DOHH2 (cell line): ENCODE measurements at regions not wholly inside any gene's neighbourhood (a gene's known extent, or its start where the extent isn't known, plus 50 kb on each side); places are given as distances from the start of the nearest gene placed in this dataset.

Source experiments
- H3F3A ChIP-seq: fragments of 200-600 bp; sonication (generic), shearing (Covaris generic); 2 replicates; pipeline ENCODE4 v1.6.0; 2016; ENCODE audit warnings: antibody characterized with exemption, mild to moderate bottlenecking; ENCODE audit not compliant: control insufficient read depth, insufficient read depth
- H3K27ac ChIP-seq: fragments of 200-600 bp; sonication (generic); 2 replicates; pipeline ENCODE4 v1.5.1; 2014; ENCODE audit warnings: low read depth, mild to moderate bottlenecking, low read length, moderate library complexity
- H3K27me3 ChIP-seq: fragments of 200-600 bp; sonication (generic); 2 replicates; pipeline ENCODE4 v1.6.1; 2014; ENCODE audit warnings: mild to moderate bottlenecking, low read length, mixed read lengths; ENCODE audit not compliant: control insufficient read depth
- H3K36me3 ChIP-seq: fragments of 200-600 bp; sonication (generic); 2 replicates; pipeline ENCODE4 v1.6.1; 2014; ENCODE audit warnings: mild to moderate bottlenecking, low read length, moderate library complexity, mixed read lengths; ENCODE audit not compliant: control insufficient read depth
- H3K4me1 ChIP-seq: fragments of 200-600 bp; sonication (generic); 2 replicates; pipeline ENCODE4 v1.6.1; 2014; ENCODE audit warnings: mild to moderate bottlenecking, low read length, mixed read lengths; ENCODE audit not compliant: control insufficient read depth
- H3K4me2 ChIP-seq: fragments of 200-600 bp; sonication (generic); 2 replicates; pipeline ENCODE4 v1.6.0; 2014; ENCODE audit warnings: mild to moderate bottlenecking, low read length, moderate library complexity
- H3K4me3 ChIP-seq: fragments of 200-600 bp; sonication (generic); 2 replicates; pipeline ENCODE4 v1.5.1; 2014; ENCODE audit warnings: mild to moderate bottlenecking, low read length, mixed read lengths
- H3K79me2 ChIP-seq: fragments of 200-600 bp; sonication (generic); 2 replicates; pipeline ENCODE4 v1.6.1; 2014; ENCODE audit warnings: mild to moderate bottlenecking, low read length, mixed read lengths; ENCODE audit not compliant: control insufficient read depth
- H3K9me2 ChIP-seq: fragments of 200-600 bp; sonication (generic); replicated peaks from 2 replicates; pipeline ENCODE4 v1.6.1; 2014; ENCODE audit warnings: mild to moderate bottlenecking, low read length, mixed read lengths; ENCODE audit not compliant: control insufficient read depth
- H3K9me3 ChIP-seq: fragments of 200-600 bp; sonication (generic); 2 replicates; pipeline ENCODE4 v1.6.1; 2014; ENCODE audit warnings: antibody characterized with exemption, low read length, mixed read lengths; ENCODE audit not compliant: control insufficient read depth, insufficient read depth
- H4K20me1 ChIP-seq: fragments of 200-600 bp; sonication (generic); 2 replicates; pipeline ENCODE4 v1.6.0; 2014; ENCODE audit warnings: low read depth, mild to moderate bottlenecking, antibody characterized with exemption, low read length, moderate library complexity; ENCODE audit not compliant: control insufficient read depth, insufficient read depth
- CTCF ChIP-seq: fragments of 200-600 bp; sonication (generic); IDR thresholded peaks from one replicate; pipeline ENCODE4 v1.5.1; 2014; ENCODE audit warnings: antibody characterized with exemption, mild to moderate bottlenecking, low read depth, low read length; ENCODE audit not compliant: poor library complexity, severe bottlenecking
- EZH2phosphoT487 ChIP-seq: fragments of 200-600 bp; sonication (generic); IDR thresholded peaks from 2 replicates; pipeline ENCODE4 v1.6.1; 2017; ENCODE audit warnings: borderline replicate concordance, mild to moderate bottlenecking, antibody characterized with exemption, low read length, moderate library complexity, mixed read lengths

DNA sequence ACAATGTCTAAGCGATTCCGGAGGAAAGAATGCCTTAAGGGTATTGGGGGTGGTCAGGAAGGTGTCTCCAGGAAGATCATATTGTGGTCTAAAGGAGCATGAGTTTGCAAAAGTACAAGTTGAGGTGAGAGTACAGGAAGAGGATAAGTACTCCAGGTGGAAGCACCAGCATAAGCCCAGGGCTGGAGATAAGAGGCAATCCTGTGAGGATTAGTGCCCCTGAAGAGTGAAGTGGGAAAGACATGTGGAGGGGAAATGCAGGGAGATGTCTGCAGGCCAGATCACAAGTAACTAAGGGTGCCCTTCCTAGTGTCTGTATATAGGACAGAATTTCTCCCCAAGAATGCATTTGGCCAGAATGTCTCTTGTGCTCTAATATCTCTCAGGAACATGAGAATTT lies 188.3 kb upstream of the DPT start:
- Histone ChIP-seq H3K4me2 (no peak overlapping the region), H3K79me2 (no peaks in the 10 kb centered on the region), H4K20me1 (no peaks in the 10 kb centered on the region), H3K27ac (no peak overlapping the region), H3K4me3 (no peak overlapping the region), H3K27me3 (no peaks in the 10 kb centered on the region), H3K9me3 (no peaks in the 10 kb centered on the region), H3F3A (no peaks in the 10 kb centered on the region), H3K4me1 (no peaks in the 10 kb centered on the region), H3K36me3 (no peaks in the 10 kb centered on the region), H3K9me2 (no peaks in the 10 kb centered on the region)
- TF ChIP-seq EZH2phosphoT487: no peak
- no peak for TF ChIP-seq CTCF

DNA sequence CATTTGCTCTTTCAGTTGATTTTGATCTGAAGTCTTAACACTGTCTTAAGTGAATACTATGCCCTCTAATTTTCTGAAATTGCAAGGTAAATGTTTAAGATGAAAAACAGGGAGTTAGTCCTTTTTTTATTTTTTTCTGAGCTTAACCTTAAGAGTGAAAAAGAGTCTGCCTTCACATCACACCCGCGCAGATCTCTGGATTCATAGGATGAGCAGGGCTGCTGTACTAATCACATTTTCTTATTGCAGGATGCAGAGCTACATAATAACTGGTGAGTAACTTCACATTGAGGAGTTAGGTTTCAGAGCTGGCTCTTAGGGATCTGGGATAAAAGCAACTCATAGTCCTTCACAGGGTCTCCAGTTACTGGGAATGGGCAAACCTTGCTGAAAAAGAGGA lies 188.7 kb upstream of the ATP1B1 start:
- no peaks in the 10 kb centered on the region for H3F3A ChIP-seq
- H3K9me3 ChIP-seq: no peaks in the 10 kb centered on the region
- no peak overlapping the region for H3K4me3 ChIP-seq
- H3K4me1 ChIP-seq: no peaks in the 10 kb centered on the region
- H3K27me3 ChIP-seq: no peaks in the 10 kb centered on the region
- H3K9me2 ChIP-seq: no peaks in the 10 kb centered on the region
- H3K27ac ChIP-seq: no peak overlapping the region
- TF ChIP-seq EZH2phosphoT487: no peak
- no peak for TF ChIP-seq CTCF
- no peaks in the 10 kb centered on the region for H3K79me2 ChIP-seq
- H3K4me2 ChIP-seq: no peak overlapping the region
- no peaks in the 10 kb centered on the region for H3K36me3 ChIP-seq
- no peaks in the 10 kb centered on the region for H4K20me1 ChIP-seq

DNA sequence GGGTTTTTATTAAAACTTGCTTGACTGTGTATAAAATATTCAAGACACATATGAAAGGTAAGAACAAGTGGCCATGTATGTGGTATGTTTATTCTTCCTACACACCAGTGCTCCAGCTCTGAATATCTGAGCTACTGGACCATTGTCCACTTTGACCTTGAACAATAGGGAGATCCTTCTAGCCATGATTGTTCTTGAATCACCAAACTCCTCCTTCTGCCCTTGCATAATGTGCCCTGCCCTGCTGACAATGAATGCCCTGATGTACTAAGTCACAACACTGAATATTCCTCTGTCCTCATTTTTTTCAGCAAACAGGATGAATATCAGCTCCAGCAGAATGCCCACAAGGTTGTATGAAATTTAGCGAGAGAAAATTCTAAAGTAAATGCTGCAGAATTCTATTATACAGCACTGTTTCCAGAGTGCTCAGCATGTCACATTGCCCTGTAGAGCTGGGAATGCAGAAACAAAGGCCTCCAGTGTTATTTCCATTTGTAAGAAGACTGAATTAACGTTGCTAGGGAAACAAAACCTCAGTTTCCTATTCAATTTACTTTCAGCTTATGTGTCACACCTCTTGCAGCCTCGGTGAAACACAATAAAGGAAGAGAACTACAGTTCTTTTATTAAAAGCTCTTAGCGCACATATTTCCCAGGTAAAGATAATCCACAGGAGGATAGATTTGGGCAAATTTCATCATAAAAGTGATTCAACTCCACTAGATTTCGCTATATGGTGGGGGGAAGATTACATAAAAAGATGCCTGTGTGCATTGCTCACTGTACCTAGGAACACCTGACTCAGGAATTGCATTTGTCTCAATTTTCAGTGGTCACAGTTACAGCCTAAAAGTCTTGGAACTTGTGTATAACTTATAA lies 187.4 kb upstream of the ATP1B1 start:
- Histone ChIP-seq H3F3A (no peaks in the 10 kb centered on the region), H3K36me3 (no peaks in the 10 kb centered on the region), H4K20me1 (no peaks in the 10 kb centered on the region), H3K4me2 (no peak overlapping the region), H3K4me3 (no peak overlapping the region), H3K27ac (no peak overlapping the region), H3K9me3 (no peaks in the 10 kb centered on the region), H3K27me3 (no peaks in the 10 kb centered on the region), H3K9me2 (no peaks in the 10 kb centered on the region), H3K4me1 (no peaks in the 10 kb centered on the region), H3K79me2 (no peaks in the 10 kb centered on the region)
- TF ChIP-seq EZH2phosphoT487 (no peak), CTCF (no peak)
